Mucosa of descending colon (tissue), 3 donors: ENCODE measurements at regions not wholly inside any gene's neighbourhood (a gene's known extent, or its start where the extent isn't known, plus 50 kb on each side); places are given as distances from the start of the nearest gene placed in this dataset.

Experiments
- ATAC-seq: fragments of 200-7000 bp; cut with Tn5 transposase; one replicate; pipeline ENCODE4 v1.9.1; 2020; ENCODE audit warnings: mild to moderate bottlenecking, moderate library complexity
- DNase-seq, 3 donors: peaks; one replicate each; pipeline ENCODE4 v3.0.0-alpha.2; 2020
- H3K36me3 ChIP-seq: fragments of 200-600 bp; one replicate; pipeline ENCODE4 v1.8.0; 2021; ENCODE audit warnings: low read depth, mild to moderate bottlenecking
- H3K4me1 ChIP-seq: fragments of 200-600 bp; one replicate; pipeline ENCODE4 v1.8.0; 2021; ENCODE audit warnings: low read depth, mild to moderate bottlenecking
- H3K4me3 ChIP-seq: fragments of 200-600 bp; one replicate; pipeline ENCODE4 v1.8.0; 2021; ENCODE audit warnings: mild to moderate bottlenecking
- H3K9me3 ChIP-seq: fragments of 200-600 bp; one replicate; pipeline ENCODE4 v1.8.0; 2021; ENCODE audit warnings: mild to moderate bottlenecking
- intact Hi-C, 2 donors: fragments of 100-400 bp; cut with DNase I in 1 of 2; cut with micrococcal nuclease in 1 of 2; formaldehyde crosslinking; loops; one replicate each; pipeline versions ENCODE4 v1.11.0 to v1.11.1; 2022; cut with DNase I, micrococcal nuclease
- TF ChIP-seq, protein P1 (sequence below): fragments of 200-600 bp; IDR thresholded peaks from one replicate; pipeline ENCODE4 v1.8.0; 2022; ENCODE audit warnings: antibody characterized with exemption, mild to moderate bottlenecking
- donor health status: DM: no; HTN: no; CAD: no; lungs with moderate emphysema.
- donor health status: DM: no; HTN: no; CAD: no.
- donor health status: DM: no; HTN: yes; CAD: no.

DNA sequence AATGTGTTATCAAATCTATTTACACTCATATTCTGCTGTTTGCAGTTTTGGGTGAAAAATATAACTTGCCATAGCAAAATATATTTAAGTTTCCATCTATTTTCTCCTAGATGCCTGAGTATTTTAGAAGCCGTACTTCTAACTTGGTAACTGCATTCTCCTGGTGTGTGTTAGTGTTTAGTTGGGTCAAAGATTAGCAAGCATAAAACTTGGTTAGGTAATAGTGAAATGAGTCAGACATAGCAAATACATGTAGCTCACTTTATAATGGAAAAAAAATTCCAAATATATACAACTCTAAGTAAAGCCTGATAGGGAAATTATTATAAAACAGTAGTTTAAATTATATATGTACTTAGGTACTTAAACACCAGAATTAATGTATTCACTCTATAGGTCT lies 640.7 kb upstream of the ST8SIA4 start:
- Histone ChIP-seq H3K9me3 (no peaks in the 10 kb centered on the region), H3K4me3 (no peak overlapping the region), H3K4me1 (no peaks in the 10 kb centered on the region), H3K36me3 (no peaks in the 10 kb centered on the region)
- TF ChIP-seq, protein P1, sequence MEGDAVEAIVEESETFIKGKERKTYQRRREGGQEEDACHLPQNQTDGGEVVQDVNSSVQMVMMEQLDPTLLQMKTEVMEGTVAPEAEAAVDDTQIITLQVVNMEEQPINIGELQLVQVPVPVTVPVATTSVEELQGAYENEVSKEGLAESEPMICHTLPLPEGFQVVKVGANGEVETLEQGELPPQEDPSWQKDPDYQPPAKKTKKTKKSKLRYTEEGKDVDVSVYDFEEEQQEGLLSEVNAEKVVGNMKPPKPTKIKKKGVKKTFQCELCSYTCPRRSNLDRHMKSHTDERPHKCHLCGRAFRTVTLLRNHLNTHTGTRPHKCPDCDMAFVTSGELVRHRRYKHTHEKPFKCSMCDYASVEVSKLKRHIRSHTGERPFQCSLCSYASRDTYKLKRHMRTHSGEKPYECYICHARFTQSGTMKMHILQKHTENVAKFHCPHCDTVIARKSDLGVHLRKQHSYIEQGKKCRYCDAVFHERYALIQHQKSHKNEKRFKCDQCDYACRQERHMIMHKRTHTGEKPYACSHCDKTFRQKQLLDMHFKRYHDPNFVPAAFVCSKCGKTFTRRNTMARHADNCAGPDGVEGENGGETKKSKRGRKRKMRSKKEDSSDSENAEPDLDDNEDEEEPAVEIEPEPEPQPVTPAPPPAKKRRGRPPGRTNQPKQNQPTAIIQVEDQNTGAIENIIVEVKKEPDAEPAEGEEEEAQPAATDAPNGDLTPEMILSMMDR = no peak
- intact Hi-C loops = no loop called here
- no peak for DNase-seq
- no peak for ATAC-seq

DNA sequence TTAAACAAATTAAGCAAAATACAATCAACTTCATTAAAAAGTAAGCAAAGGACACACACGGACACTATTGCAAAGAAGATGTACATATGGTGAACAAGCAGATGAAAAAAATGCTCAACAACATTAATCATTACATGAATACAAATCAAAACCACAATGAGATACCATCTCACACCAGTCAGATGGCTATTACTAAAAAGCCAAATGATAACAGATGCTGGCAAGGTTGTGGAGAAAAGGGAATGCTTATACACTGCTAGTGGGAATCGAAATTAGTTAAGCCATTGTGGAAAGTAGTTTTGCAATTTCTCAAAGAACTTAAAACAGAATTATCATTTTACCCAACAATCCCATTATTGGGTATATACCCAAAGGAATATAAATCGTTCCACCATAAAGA lies 636.2 kb upstream of the ST8SIA4 start:
- H3K4me3 ChIP-seq = no peak overlapping the region
- H3K36me3 ChIP-seq = no peaks in the 10 kb centered on the region
- DNase-seq (no peak), ATAC-seq (no peak)
- no peaks in the 10 kb centered on the region for H3K4me1 ChIP-seq
- H3K9me3 ChIP-seq = no peaks in the 10 kb centered on the region
- TF ChIP-seq, protein P1 = no peak
- intact Hi-C loops = loop anchor here in 1 of 2 donors (10.0 kb wide), 1 partner anchor 135 kb away; no protein-coding TSS in a partner anchor

DNA sequence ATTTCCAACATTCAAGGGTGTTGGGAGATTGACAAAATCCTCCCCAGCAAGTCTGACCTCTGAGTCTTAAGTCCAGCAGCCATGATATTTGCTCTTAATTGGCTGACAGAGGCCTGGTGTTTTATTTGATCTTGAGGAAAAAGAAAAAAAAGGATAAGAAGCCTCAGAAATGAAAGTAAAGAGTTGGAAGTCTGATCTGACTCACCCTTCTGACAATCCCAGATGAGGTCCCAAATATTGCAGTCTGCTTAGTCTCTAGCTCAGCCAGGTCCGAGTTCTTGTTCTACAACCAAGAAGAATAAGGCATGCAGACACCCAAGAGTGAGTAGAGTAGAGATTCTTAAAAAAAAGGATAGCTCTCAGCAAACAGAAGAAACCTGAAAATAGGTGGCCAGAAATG lies 632.5 kb upstream of the ST8SIA4 start:
- intact Hi-C loops = loop anchor here in 1 of 2 donors (10.0 kb wide), 1 partner anchor 139 kb away; no protein-coding TSS in a partner anchor
- H3K36me3 ChIP-seq = no peaks in the 10 kb centered on the region
- no peak for ATAC-seq
- TF ChIP-seq, protein P1 = no peak
- no peak for DNase-seq
- no peaks in the 10 kb centered on the region for H3K4me1 ChIP-seq
- H3K4me3 ChIP-seq = no peak overlapping the region
- H3K9me3 ChIP-seq = peaks cover 4% of the 10 kb centered on the region

DNA sequence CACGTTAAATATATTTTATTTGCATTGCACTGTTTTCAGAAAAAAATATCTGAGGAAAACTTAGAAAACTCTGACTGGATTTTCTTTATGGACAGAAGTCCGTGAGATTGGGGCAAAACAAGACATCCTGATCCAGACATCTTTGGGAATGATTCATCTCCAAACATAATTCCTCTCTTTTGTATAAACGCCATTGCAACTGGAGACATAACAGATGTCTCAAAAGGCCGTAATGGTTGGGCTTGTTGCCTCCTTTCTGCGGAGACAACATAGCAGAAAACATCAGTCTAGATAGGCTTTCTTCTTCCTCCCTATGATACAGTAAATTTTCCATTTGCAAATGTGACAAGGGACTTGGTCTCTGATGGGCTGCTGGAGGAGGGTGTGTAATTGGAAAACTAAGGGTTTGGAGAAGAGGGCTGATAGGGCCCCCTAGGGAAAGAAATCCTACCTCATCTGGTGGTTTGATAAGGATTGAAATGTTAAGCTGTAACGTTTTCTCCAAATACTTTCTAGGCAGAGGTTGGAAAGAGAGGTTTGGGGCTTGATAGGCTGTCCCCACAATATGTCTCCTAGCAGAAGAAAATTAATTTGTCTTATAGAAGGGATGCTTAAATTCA lies 631.5 kb upstream of the ST8SIA4 start:
- intact Hi-C loops = loop anchor here in 1 of 2 donors (10.0 kb wide), 1 partner anchor 140 kb away; no protein-coding TSS in a partner anchor
- no peak overlapping the region for H3K4me3 ChIP-seq
- no peaks in the 10 kb centered on the region for H3K36me3 ChIP-seq
- peaks cover 4% of the 10 kb centered on the region for H3K9me3 ChIP-seq
- ATAC-seq (no peak), DNase-seq (no peak)
- no peaks in the 10 kb centered on the region for H3K4me1 ChIP-seq
- TF ChIP-seq, protein P1 = no peak

DNA sequence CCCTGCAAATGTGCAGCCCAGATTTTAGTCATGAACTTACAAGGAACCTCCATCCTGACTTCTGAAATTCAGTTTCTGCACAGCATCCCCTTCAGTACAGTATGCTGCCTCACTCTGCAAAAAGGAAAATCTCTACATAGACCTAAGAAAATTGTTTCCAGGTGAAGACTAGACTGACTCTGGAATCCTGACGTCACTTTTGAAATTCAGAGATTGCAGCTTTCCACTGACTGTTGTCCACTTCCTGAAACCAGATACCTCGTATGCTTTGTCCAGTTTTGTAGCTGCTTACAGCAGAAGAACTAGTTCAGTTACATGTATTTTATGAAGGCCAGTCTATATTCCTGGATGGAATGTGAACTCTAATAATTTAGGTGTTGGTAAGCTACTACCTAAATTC lies 629.3 kb upstream of the ST8SIA4 start:
- no peaks in the 10 kb centered on the region for H3K36me3 ChIP-seq
- no peaks in the 10 kb centered on the region for H3K4me1 ChIP-seq
- intact Hi-C loops = loop anchor here in 1 of 2 donors (10.0 kb wide), 1 partner anchor 142 kb away; no protein-coding TSS in a partner anchor
- peaks cover 6% of the 10 kb centered on the region for H3K9me3 ChIP-seq
- DNase-seq (no peak), ATAC-seq (no peak)
- no peak overlapping the region for H3K4me3 ChIP-seq
- TF ChIP-seq, protein P1 = no peak
